ENCODE measurements at regions not wholly inside any gene's neighbourhood (a gene's known extent, or its start where the extent isn't known, plus 50 kb on each side); places are given as distances from the start of the nearest gene placed in this dataset.

GRCh38 chr15:69782809-69783208 lies 314.9 kb downstream of the TLE3 start:
- Histone ChIP-seq H3K27me3 (no peaks in the 10 kb centered on the region), H3K4me3 (no peak overlapping the region), H3K36me3 (no peaks in the 10 kb centered on the region), H3K9me3 (peaks cover 0 to 1% (median 0%) of the 10 kb centered on the region in 4 donors), H3K27ac (no peak overlapping the region), H3K4me1 (peaks cover 0 to 10% (median 0%) of the 10 kb centered on the region in 4 donors)
- 46 to 59% methylated on average over 5 of the region's 5 CpGs for WGBS, 2 donors
- no peak for DNase-seq (ENCODE audit: low spot score in 2 of 2)
- TF ChIP-seq EP300 (IDR thresholded peaks at IDR 0.05) (no peak), POLR2A (IDR thresholded peaks at IDR 0.05) (no peak), CTCF (IDR thresholded peaks at IDR 0.05) (no peak)

- no peak for TF ChIP-seq POLR2A (IDR thresholded peaks at IDR 0.05)
- TF ChIP-seq EP300 (IDR thresholded peaks at IDR 0.05) = no peak
- no peak for TF ChIP-seq CTCF (IDR thresholded peaks at IDR 0.05)
- Histone ChIP-seq H3K36me3 (no peaks in the 10 kb centered on the region), H3K9me3 (no peaks in the 10 kb centered on the region), H3K27ac (no peak overlapping the region), H3K27me3 (no peaks in the 10 kb centered on the region), H3K4me1 (peaks cover 0 to 10% (median 0%) of the 10 kb centered on the region in 4 donors), H3K4me3 (no peak overlapping the region)
- 68 to 71% methylated on average over 9 of the region's 9 CpGs for WGBS, 2 donors
- no peak for DNase-seq (ENCODE audit: low spot score in 2 of 2)
Observed at GRCh38 chr15:69783211-69783610, 314.5 kb downstream of the TLE3 start.

DNA sequence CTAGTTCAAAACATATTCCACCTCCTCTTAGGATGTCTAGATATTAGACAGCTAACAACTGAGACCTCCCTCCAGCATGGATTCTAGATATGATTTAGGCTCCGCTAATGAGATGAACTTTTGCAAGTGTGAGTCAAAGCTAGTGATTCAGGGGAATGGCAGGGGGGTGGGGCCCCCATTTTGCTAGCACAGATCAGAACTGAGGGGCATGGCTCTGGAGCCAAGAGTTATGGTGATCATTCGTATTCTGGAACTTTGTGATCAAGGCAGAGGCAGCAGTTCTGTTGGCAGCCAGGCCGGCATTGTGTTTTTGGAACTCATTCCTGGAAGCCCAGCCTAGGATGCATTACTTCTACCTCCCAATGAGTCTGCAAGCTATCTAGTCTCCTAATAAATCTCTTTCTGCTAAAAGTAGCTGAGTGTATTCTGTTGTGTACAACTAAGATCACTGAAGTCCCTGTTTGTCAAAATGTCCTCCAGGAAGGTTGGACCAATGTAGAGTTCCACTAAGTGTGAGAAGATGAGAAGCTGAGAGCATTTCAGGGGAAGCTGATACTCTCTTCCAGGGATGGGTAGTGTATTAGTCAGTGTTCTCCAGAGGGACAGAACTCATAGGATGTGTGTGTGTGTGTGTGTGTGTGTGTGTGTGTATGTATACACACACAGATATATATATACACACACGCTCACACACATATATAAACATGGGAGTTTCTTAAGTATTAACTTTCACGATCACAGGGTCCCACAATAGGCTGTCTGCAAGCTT lies 312.7 kb downstream of the TLE3 start:
- 57 to 62% methylated on average over 5 of the region's 5 CpGs for WGBS, 2 donors
- no peak overlapping the region for H3K27ac ChIP-seq
- peaks cover 0 to 10% (median 0%) of the 10 kb centered on the region in 4 donors for H3K4me1 ChIP-seq
- no peak for TF ChIP-seq CTCF (IDR thresholded peaks at IDR 0.05)
- TF ChIP-seq EP300 (IDR thresholded peaks at IDR 0.05) = no peak
- no peak for TF ChIP-seq POLR2A (IDR thresholded peaks at IDR 0.05)
- H3K9me3 ChIP-seq = no peaks in the 10 kb centered on the region
- H3K36me3 ChIP-seq = no peaks in the 10 kb centered on the region
- DNase-seq (ENCODE audit: low spot score in 2 of 2) = no peak
- no peak overlapping the region for H3K4me3 ChIP-seq
- H3K27me3 ChIP-seq = no peaks in the 10 kb centered on the region

GRCh38 chr15:69786136-69786701 lies 311.5 kb downstream of the TLE3 start:
- no peaks in the 10 kb centered on the region for H3K27me3 ChIP-seq
- no peak for DNase-seq (ENCODE audit: low spot score in 2 of 2)
- WGBS, 2 donors = 76 to 91% methylated on average over 9 of the region's 9 CpGs
- peaks cover 0 to 6% (median 0%) of the 10 kb centered on the region in 4 donors for H3K4me1 ChIP-seq
- no peaks in the 10 kb centered on the region for H3K36me3 ChIP-seq
- TF ChIP-seq CTCF (IDR thresholded peaks at IDR 0.05) = no peak
- TF ChIP-seq POLR2A (IDR thresholded peaks at IDR 0.05) = no peak
- TF ChIP-seq EP300 (IDR thresholded peaks at IDR 0.05) = no peak
- peaks cover 0 to 4% (median 0%) of the 10 kb centered on the region in 4 donors for H3K9me3 ChIP-seq
- no peak overlapping the region for H3K27ac ChIP-seq
- H3K4me3 ChIP-seq = no peak overlapping the region

- Histone ChIP-seq H3K36me3 (no peaks in the 10 kb centered on the region), H3K27me3 (no peaks in the 10 kb centered on the region), H3K27ac (no peak overlapping the region), H3K4me3 (no peak overlapping the region), H3K9me3 (peaks cover 0 to 12% (median 0%) of the 10 kb centered on the region in 4 donors), H3K4me1 (peaks cover 0 to 4% (median 0%) of the 10 kb centered on the region in 4 donors)
- no peak for DNase-seq (ENCODE audit: low spot score in 2 of 2)
- WGBS, 2 donors = 100% methylated on average over 3 of the region's 4 CpGs
- no peak for TF ChIP-seq POLR2A (IDR thresholded peaks at IDR 0.05)
- TF ChIP-seq CTCF (IDR thresholded peaks at IDR 0.05) = no peak
- TF ChIP-seq EP300 (IDR thresholded peaks at IDR 0.05) = no peak
Observed at GRCh38 chr15:69787791-69788190, 309.9 kb downstream of the TLE3 start.

Data from tibial nerve (tissue), 4 donors.